HG03565 (cell line): ENCODE measurements at regions not wholly inside any gene's neighbourhood (a gene's known extent, or its start where the extent isn't known, plus 50 kb on each side); places are given as distances from the start of the nearest gene placed in this dataset.

Experiments
- ATAC-seq: cut with Tn5 transposase; IDR thresholded peaks from one replicate; pipeline ENCODE4 v1.9.1; 2021; ENCODE audit warnings: mild to moderate bottlenecking, moderate library complexity; ENCODE audit not compliant: unreplicated experiment

DNA sequence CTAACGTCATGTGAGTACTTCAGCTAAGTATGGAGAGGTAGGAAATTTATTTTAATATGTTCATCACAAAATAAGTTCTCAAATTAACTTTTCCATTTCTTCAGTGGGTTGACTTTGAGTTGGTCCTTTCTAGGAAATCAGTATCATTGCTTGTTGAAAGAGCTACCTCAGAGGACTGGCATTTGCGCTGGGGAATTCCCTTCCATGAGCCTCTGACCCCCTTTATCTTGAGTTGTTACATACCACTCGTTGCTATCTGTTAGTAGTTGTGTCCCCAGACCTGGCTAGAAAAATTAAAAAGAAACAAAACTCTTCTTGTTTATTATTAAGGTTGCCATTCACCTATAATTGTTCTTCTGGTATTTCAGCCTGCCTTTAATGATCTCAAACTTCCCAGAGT, 96.8 kb upstream of the ROBO2 start:
- no peak for ATAC-seq

DNA sequence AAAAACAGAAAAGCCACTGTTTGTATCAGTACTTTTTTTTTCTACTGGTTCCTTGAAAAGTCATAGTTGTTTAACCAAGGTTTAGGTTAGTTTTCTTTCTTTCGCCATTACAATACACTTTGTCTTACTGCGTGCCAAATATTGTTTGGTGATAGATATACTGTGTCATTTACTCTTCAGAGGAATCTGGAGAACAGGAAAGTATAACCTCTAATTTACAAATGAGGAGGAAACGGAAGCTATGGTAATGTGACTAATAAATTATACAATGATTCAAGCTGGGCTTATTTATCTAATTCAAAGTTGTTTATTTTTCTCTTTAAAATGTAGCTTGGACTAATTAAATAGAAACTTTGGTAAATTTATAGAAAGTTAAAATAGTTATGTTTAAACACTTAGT, 96.2 kb upstream of the ROBO2 start:
- ATAC-seq = no peak

DNA sequence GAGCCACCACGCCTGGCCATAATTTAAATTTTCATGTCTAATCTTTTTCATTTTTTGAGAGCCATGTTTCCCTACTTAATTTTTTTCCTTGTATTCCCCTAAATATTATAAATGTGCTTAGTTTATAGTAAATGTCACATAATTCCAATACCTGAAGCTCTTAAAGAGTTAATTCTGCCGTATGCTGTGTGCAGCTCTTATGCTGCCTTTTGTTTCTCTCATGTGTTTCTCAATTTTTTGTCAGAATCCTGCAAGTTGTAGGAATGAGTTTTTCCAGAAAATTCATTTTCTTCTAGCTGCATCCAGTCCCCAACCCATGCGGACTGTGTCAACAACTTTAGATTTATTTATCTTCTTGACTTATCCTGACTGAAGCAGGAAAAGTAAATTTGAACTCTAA, 90.9 kb upstream of the ROBO2 start:
- ATAC-seq = no peak

DNA sequence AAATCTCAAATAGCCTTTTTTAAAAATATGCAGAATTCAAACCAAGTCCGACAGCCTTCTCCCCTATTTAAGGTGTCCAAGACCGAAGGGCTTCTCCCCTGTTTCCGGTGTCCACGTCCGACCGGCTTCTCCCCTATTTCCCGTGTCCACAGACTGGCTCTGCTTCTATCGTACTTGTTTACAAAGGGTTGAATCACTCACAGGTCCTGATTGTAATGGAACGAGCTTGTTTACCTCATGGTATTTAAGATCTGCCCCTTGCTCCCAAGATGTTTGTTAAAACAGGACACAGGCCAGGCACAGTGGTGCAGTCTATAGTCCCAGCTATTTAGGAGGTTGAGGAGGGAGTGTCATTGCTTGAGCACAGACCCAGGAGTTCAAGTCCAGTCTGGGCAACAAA, 90.4 kb upstream of the ROBO2 start:
- no peak for ATAC-seq

DNA sequence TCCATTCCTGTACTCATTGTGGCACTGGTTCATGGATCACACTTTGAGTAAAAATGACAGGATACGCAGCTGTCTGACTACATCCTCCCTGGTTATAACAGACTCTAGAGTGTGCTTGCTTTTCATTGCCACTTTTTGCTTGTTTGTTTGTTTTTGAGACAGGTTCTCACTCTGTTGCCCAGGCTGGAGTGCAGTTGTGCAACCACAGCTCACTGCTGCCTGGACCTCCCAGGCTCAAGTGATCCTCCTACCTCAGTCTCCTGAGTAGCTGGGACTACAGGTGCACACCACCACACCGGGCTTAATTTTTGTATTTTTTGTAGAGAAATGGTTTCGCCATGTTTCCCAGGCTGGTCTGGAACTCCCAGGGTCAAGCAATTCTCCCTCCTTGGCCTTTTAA, 89.3 kb upstream of the ROBO2 start:
- no peak for ATAC-seq

DNA sequence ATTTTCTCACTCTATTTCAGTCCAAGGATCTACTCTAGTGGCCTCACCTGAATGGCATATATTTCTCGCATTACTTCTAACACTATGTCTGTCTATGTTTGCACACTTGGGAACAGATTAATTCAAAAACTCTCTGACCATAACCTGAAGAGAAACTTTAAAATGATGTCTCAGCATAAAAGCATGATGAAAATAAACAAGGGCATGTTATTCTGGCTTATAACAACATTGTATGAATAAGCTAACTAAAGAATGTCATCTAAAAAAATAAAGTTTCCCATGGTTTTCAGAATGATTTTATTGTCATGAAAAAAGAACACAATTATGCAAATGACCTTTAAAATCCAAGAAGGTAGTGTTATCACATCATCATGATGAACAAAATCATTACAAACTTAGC, 85.5 kb upstream of the ROBO2 start:
- no peak for ATAC-seq

DNA sequence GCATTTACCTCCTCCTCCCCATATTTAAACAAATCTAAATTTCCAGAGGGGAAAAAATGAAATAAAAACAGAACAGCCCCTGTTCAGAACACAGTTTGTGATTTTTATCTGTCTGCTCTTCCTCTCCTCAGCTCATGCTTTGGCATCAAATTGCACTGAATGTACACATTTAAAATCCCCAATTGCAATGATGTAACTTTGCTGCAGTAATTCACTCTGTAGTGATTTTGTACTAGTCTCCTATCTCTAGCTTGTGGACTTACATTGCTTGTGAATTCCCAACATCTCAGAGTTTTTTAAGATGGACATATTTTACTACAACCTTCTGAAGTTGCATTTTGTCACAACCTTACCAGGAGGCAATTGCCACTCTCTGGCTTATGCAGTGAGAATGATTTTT, 81.6 kb upstream of the ROBO2 start:
- ATAC-seq = no peak

DNA sequence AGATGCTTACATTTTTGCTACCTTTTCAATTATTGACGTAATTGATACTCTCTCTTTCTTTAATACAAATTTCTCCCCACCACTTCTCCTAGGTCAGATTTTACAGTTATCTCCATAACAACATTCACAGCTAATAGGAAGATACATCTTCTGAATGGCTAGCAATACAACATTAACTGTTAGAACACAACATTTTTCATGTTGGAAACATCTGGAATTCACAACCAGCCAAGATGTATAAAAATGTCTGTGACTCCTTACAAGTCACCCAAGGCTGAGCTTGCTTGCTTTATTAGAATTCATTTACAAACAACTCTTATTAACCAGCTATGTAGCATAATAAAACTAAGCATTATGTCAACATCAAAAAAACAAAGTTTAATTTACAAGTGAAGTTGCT, 81.0 kb upstream of the ROBO2 start:
- ATAC-seq = no peak

DNA sequence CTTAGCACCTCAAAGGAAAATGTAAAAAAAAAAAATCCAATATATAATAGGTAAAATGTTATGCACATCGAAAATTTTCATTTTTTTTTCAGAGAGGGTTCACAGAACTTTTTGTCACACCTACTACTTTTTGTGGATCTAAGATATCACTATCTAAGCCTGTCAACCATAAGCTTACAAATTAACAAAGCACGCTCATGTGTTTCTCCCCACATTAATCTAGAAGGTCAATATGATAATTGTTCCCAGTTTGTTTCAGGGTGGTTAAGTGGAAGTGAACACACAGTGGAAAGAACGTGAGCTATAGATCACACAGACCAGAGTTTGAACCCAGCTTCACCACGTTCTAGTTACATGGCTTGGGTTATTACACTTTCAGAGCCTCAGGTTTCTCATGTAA, 78.6 kb upstream of the ROBO2 start:
- no peak for ATAC-seq

DNA sequence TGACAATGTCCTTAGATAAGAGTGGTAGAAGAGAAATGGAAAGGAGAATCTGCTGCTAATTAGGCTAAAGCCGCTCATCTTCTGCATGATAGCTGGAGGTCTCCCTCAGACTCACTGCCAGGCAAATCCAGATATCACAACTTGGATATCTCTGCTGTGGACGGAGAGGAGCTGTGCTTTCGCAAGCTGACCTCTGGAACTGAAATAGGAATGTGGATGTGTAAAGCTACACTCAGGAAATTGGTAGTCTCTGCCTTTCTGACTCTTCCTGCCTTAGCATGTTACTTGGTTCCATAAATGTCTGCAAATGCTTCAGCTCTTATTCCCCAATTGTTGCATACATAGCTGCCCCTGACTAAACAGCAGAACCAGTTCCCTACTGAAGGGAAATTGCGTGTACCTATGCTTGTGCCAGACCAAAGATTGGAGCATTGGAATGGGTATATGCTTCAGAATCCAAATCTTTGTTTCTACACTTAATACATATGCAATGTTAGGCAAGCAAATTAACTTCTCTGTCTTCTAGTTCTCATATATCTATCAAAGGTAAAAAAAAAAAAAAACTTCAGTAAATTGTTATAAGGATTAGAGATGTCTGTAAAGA, 74.7 kb upstream of the ROBO2 start:
- ATAC-seq = no peak

DNA sequence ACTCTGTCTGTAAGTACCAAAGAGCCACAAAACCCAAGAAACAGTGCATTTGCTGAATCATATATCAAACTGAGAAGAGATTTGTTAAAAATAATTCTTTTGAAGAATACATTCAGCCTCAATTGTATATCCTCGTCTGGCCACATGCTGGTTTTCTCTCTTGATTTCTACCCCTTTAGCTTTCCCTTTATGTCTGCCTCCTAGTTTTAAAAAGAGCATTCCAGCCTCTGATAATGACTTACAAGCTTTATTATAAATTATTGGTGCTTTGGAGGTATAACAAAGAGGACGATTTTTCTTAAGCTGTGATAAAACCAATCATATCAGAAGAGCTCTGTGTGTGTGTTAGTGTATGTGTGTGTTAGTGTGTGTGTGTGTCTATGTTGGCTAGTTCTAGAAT, 70.4 kb upstream of the ROBO2 start:
- ATAC-seq = no peak

DNA sequence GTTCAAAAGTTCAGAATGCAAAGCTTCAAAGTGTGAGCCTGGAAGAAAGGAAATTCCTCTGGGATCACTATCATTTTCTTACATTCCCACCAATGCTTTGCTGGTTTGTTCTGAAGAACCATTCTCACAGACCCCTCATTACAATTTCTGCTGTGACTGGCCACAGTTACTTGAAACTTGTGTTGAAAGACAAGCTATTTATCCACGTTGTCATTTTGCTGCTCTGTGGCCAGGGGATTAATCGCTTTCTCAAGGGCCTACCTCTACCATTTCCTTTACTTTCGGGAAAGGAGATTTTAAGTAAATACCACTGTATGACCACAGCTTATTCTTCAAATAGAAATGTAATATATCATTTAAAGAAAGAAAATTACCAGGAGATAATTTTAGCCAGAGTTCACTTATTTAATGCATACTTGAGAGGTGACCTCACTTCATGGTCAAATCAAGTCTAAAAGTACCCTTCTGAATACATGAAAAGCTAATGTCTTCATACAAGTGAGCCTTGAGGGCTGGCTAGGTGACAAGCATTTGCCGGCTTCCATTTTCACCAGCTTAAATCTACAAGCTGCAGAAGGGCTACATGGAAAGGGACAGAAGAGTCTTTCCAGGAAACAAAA, 69.8 kb upstream of the ROBO2 start:
- no peak for ATAC-seq

DNA sequence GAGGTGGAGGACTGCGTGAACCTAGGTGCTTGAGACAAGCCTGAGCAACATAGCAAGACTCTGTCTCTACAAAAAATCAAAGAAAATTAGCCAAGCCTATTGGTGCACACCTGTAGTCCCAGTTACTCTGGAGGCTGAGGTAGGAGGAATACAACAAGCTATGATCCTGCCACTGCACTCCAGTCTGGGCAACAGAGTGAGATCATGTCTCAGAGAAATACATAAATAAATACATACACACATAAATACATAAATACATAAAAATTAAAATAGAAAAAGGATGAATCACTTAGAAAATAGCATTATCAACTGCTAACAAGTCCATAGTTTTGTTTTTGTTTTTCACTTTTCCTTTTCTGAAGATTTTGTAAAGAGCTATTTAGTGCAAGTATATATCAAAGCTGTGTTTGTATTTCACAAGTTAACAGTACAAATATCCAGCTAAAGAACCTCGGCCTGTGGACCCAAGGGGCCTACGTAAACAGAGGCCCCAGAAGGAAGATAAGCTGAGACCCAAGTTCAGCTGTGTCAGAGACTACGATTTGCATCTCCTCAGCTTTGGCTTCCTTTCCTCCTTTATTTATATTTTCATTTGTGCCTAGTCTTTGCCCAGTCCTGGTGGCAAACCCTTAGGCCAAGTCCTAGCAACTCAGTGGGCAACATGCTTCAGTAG, 67.1 kb upstream of the ROBO2 start:
- no peak for ATAC-seq

DNA sequence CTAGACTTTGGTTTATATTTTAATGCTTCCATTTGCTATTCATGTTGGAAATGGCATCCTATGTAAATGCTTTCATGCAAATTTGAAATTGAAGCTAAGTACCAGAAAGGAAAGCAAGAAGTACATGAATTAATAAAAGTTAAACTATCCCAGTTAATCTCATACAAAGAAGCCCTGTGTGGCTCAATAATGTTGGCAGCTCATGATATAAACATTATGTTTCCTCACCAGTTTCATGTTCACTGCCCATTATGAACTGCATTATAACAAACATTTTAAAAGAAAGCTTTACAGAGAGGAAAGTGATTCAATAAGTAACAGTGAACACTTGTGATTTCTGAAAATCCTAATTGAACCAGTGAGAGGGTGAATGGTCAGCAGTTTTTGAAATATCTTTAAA, 62.9 kb upstream of the ROBO2 start:
- ATAC-seq = no peak

DNA sequence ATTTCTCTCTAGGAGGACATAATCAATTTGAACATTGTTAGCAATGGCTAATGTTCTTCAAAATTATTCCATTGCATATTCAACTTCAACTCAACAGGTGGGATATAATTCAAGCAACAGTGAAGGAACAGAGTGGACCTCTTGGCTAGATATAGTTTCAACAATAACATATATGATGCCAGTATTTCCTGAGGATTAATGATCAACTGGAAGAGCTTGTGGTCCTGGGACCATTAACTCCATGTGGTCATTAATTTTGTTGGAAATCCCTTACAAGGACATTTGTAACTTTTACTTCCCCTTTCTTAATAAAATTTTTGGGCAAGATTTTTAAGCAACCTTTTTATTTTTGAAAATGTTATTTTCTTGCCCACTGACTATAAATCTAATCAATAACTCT, 54.3 kb upstream of the ROBO2 start:
- no peak for ATAC-seq

DNA sequence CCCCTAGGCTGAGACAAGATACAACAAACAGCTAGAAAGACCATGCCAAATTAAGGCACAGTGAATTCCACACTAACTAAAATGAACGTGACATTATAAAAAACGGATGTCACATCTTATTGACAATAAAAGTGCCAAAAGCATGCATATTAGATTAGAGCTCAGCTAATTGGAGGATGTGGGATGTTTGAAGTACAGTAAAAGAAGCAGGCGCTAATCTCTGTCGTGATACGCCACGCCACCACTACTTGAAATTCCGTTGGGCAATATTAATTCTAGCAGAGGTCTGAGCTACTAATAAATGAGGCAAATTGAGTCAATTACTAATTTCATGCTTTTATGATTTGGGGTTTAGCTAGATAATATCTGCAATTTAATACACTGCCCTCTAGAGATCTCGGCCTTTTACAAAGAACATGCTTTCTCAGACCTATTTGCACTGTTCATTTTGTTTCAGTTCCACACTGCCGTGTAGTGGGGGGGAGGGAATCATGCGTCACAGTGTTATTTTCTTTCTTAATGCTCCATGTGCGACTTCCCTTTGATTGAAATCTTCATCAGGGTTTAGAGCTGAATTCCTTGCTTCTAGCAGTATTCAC, 52.9 kb upstream of the ROBO2 start:
- no peak for ATAC-seq
